ENCODE measurements at regions not wholly inside any gene's neighbourhood (a gene's known extent, or its start where the extent isn't known, plus 50 kb on each side); places are given as distances from the start of the nearest gene placed in this dataset.
A peak's percentile ranks its signal among the peaks of the same experiment; 100 is the strongest.

GRCh38 chr1:165075725-165076370 is 280.7 kb downstream of the LMX1A start:
- DNase-seq (ENCODE audit: low read depth in 2 of 3, low spot score in 1 of 3) = no peak

GRCh38 chr1:165073185-165074007 is 283.1 kb downstream of the LMX1A start:
- DNase-seq (ENCODE audit: low read depth in 2 of 3, low spot score in 1 of 3) = peak in 1 of 3 donors; percentile 3

GRCh38 chr1:165070675-165071074 is 285.8 kb downstream of the LMX1A start:
- no peak for DNase-seq (ENCODE audit: low read depth in 2 of 3, low spot score in 1 of 3)

GRCh38 chr1:165069829-165070228 is 286.7 kb downstream of the LMX1A start:
- DNase-seq (ENCODE audit: low read depth in 2 of 3, low spot score in 1 of 3) = no peak

GRCh38 chr1:165068741-165069140 is 287.8 kb downstream of the LMX1A start:
- DNase-seq (ENCODE audit: low read depth in 2 of 3, low spot score in 1 of 3) = no peak

- DNase-seq (ENCODE audit: low read depth in 2 of 3, low spot score in 1 of 3) = no peak
Observed at GRCh38 chr1:165067829-165068228, 288.7 kb downstream of the LMX1A start.

- DNase-seq (ENCODE audit: low read depth in 2 of 3, low spot score in 1 of 3) = no peak
Observed at GRCh38 chr1:165063181-165063965, 293.1 kb downstream of the LMX1A start.

GRCh38 chr1:165062346-165062745 is 294.2 kb downstream of the LMX1A start:
- DNase-seq (ENCODE audit: low read depth in 2 of 3, low spot score in 1 of 3) = no peak

- no peak for DNase-seq (ENCODE audit: low read depth in 2 of 3, low spot score in 1 of 3)
Observed at GRCh38 chr1:165060285-165060793, 296.2 kb downstream of the LMX1A start.

GRCh38 chr1:165057956-165058355 is 298.6 kb downstream of the LMX1A start:
- no peak for DNase-seq (ENCODE audit: low read depth in 2 of 3, low spot score in 1 of 3)

GRCh38 chr1:165056914-165057313 is 299.6 kb downstream of the LMX1A start:
- no peak for DNase-seq (ENCODE audit: low read depth in 2 of 3, low spot score in 1 of 3)

GRCh38 chr1:165055581-165055980 is 300.9 kb downstream of the LMX1A start:
- no peak for DNase-seq (ENCODE audit: low read depth in 2 of 3, low spot score in 1 of 3)

- DNase-seq (ENCODE audit: low read depth in 2 of 3, low spot score in 1 of 3) = no peak
Observed at GRCh38 chr1:165054627-165055026, 301.9 kb downstream of the LMX1A start.

- DNase-seq (ENCODE audit: low read depth in 2 of 3, low spot score in 1 of 3) = no peak
Observed at GRCh38 chr1:165053351-165053750, 303.2 kb downstream of the LMX1A start.

GRCh38 chr1:165052936-165053335 is 303.6 kb downstream of the LMX1A start:
- no peak for DNase-seq (ENCODE audit: low read depth in 2 of 3, low spot score in 1 of 3)

- no peak for DNase-seq (ENCODE audit: low read depth in 2 of 3, low spot score in 1 of 3)
Observed at GRCh38 chr1:165052431-165052830, 304.1 kb downstream of the LMX1A start.

- no peak for DNase-seq (ENCODE audit: low read depth in 2 of 3, low spot score in 1 of 3)
Observed at GRCh38 chr1:165050246-165050645, 306.3 kb downstream of the LMX1A start.

- DNase-seq (ENCODE audit: low read depth in 2 of 3, low spot score in 1 of 3) = no peak
Observed at GRCh38 chr1:165047994-165048393, 308.5 kb downstream of the LMX1A start.

- DNase-seq (ENCODE audit: low read depth in 2 of 3, low spot score in 1 of 3) = no peak
Observed at GRCh38 chr1:165045902-165046301, 310.6 kb downstream of the LMX1A start.

- DNase-seq (ENCODE audit: low read depth in 2 of 3, low spot score in 1 of 3) = no peak
Observed at GRCh38 chr1:165040641-165041040, 315.9 kb downstream of the LMX1A start.

GRCh38 chr1:165039996-165040395 is 316.5 kb downstream of the LMX1A start:
- no peak for DNase-seq (ENCODE audit: low read depth in 2 of 3, low spot score in 1 of 3)

GRCh38 chr1:165036403-165036802 is 320.1 kb downstream of the LMX1A start:
- no peak for DNase-seq (ENCODE audit: low read depth in 2 of 3, low spot score in 1 of 3)

Data from stimulated activated CD4-positive, alpha-beta T cell treated with anti-CD3 and anti-CD28 coated beads, Interleukin-12 subunit alpha, Interleukin-12 subunit beta, amount 100 ng/mL, for 48 hours (primary cell).